GM21717 (cell line): ENCODE measurements at regions not wholly inside any gene's neighbourhood (a gene's known extent, or its start where the extent isn't known, plus 50 kb on each side); places are given as distances from the start of the nearest gene placed in this dataset.
"Not testable (repeated sequence)": the region's sequence is repeated elsewhere in the genome, so short reads cannot be mapped to it uniquely, and the experiment has no call there.

Source experiments
- ATAC-seq: cut with Tn5 transposase; IDR thresholded peaks from one replicate; pipeline ENCODE4 v1.9.1; 2021; ENCODE audit warnings: mild to moderate bottlenecking, moderate library complexity; ENCODE audit not compliant: unreplicated experiment

DNA sequence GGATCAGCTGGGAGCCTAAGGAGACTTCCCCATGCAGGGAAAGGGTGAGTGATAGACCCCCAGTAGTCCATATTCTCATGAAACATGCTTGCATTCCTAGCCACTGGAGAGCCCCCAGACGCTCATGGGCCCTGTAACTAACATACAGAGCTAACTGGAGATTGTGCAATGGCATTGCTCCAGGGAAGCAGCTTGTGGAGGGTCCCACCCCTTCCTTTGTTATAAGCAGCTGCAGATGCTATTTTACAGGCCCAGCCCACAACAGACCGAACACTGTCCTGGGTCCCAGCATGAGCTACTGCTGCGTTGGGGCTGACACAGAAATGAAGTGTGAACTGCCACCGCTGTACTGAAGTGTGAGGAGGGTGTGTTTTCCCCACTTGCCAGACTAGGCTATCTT lies 1465.7 kb upstream of the DIAPH2 start:
- no peak for ATAC-seq

DNA sequence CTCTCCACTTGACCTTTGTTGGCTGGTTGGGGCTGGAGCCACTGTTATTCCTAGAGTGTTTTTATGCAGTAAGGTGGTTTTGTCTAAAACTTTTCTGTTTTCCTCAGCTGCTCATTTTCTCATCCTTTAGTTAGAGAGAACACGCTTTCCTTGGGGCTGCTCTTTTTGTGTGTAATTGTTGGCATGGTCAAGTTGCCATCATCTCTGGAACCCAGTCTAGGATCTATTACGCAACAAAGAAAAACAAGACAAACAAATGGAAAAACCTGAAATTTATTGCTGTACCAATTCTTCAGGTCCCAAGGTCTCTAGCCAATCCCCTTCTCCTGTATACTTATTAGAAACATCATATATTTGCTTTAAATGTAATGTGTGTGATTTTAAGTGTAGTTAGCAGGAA lies 1436.3 kb upstream of the DIAPH2 start:
- no peak for ATAC-seq

GRCh38 chrX:95290455-95290854 lies 1394.2 kb upstream of the DIAPH2 start:
- peak; percentile 74 for ATAC-seq

DNA sequence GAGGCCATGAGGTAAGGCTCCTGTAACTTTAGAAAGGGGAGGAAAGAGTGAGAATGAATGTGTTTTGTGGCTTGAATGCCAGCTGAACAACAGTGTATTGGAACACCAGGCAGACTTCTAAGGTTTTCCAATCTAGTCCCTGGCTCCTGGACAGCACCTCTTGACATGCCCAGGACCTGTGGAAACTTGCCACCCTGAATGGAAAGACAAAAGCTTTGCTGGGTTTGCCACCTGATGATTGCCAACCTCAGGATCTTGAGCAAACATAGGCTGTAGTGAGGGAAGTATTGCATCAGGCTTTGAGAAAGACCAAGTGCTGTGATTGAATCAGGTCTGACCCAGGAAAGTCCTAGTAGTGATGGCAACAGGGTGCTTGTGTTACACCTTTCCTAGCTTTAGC lies 1393.1 kb upstream of the DIAPH2 start:
- ATAC-seq = no peak

DNA sequence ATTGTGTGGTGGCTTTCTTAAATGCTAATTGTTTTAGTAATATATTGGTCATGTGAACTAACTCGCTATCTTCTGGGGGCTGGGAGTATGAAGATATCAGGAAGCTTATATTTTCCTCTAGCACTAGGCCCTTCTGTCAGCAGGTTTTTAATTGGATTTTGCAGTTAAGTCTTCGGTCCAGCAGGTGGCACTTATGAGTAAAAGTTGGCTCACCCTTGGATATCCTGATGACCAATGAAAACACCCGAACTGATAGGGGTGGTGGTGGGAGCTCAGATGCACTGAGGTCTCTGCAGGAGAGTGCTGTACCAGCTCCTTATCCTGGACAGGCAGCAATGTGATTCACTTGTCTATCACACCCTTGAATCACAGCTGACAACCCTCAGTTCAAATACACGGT lies 1365.8 kb upstream of the DIAPH2 start:
- ATAC-seq = peak; percentile 93

GRCh38 chrX:95325185-95325584 lies 1359.5 kb upstream of the DIAPH2 start:
- ATAC-seq = no peak

DNA sequence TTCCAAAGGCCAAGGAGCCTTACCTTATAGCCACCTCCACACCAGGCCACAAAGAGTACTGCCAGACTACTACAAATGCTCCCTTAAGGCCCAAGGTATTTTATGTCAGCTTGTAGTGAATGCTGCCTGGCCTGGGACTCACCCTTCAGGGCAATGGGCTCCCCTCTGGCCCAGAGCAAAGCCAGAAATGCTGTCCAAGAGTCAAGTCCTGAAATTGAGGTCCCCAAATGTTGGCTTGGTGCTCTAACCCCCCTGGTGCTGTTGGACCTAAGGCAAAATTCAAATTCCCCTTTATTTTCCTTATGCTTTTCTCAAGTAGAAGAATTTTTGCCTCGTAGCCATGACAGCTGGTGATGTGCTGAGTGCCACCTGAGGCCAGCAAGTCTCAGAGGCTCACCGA lies 1354.3 kb upstream of the DIAPH2 start:
- ATAC-seq = no peak

DNA sequence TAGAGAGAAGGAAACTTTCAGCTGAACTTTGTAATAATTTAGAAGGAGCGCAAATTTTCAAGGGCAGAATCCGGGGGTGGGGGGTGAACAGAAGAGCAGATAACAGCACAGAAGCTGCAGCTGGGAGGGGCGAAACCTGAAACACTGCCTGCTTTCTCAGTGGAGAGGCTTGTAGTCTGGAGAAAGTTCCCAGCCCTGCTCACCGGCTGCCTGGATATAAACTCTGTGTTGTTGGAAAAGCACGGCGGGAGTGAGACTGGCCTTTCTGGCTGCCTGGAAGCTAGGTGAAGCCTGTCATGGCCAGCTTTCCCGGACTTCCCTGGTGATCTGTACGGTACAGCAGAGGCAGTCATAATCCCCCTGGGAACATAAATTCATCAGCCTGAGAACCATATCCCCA lies 1352.1 kb upstream of the DIAPH2 start:
- no peak for ATAC-seq

DNA sequence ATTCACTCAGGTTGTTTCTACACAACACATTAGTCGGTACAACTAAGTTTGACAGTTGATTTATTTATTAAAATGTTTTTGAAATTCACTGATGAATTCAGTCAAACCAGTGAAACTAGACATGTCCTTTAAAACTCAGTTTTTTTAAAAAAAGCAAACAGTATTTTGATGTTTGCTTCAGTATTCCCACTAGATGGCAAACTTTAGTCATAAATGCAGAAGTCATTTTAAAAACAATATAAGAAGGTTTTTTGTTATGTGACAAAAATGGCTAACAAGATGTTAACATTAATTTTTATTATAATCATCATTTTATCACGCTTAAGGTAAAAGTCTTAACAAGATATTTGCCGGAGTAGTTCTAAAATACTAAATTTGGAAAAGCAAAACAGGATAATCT lies 1337.8 kb upstream of the DIAPH2 start:
- ATAC-seq = no peak

DNA sequence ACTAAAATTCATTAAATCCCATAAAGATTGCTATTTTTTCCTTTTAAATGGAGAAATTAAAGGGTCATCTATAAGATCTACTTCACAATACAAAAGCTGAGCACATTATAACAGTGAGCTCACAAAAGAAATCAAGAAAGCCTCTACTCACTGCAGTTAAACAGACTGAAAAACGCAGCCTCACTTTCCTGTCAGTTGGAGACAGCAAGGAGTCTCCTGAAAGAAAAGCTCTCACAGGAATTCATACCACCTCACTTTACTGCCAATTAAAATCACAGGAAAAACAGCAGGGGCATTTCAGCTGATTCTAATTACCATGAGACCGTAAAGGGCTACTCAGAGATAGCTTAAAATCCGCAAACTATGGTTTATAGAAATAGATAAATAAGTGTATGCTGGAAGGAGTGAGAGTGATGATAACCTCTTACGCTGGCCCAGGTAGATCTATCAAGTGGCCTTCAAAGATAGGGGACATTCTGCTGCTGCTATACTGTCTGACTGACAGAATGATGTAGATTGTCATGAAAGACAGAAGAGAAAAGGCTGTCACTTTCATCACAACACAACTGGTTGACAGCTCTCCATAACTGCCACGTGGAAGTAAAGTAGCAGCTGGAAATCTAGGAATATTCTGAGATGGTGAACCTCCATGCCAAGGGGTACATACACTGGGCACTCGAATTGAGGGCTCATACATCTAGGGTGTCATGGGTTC lies 1333.7 kb upstream of the DIAPH2 start:
- no peak for ATAC-seq

DNA sequence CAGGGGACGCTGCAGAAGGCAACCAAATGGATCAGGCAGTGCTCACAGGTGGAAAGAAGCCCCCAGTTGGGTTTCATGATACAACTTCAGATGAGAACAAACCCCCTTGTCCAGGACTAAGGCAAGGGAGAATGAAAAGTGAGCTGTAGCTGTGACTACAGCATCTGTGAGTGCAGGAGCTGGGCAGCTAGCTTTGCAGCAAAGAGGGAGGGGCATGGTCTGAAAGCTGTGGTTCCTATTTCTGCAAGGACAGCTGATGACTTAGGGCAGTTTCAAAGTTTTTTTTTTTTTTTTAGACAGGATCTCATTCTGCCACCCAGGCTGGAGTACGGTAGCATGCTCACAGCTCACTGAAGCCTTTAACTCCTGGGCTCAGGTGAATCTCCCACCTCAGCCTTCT lies 1317.4 kb upstream of the DIAPH2 start:
- no peak for ATAC-seq

GRCh38 chrX:95382799-95383198 lies 1301.8 kb upstream of the DIAPH2 start:
- no peak for ATAC-seq

GRCh38 chrX:95383778-95384177 lies 1300.9 kb upstream of the DIAPH2 start:
- no peak for ATAC-seq

GRCh38 chrX:95427389-95427788 lies 1257.3 kb upstream of the DIAPH2 start:
- ATAC-seq = no peak

GRCh38 chrX:95435198-95435597 lies 1249.4 kb upstream of the DIAPH2 start:
- ATAC-seq = no peak

- no peak for ATAC-seq
Observed at GRCh38 chrX:95441836-95442235, 1242.8 kb upstream of the DIAPH2 start.

- ATAC-seq = no peak
Observed at GRCh38 chrX:95484781-95485180, 1199.9 kb upstream of the DIAPH2 start.

- ATAC-seq = no peak
Observed at GRCh38 chrX:95505721-95506120, 1178.9 kb upstream of the DIAPH2 start.

- ATAC-seq = no peak
Observed at GRCh38 chrX:95509474-95509873, 1175.2 kb upstream of the DIAPH2 start.

GRCh38 chrX:95524018-95524417 lies 1160.6 kb upstream of the DIAPH2 start:
- not testable (repeated sequence) for ATAC-seq

- no peak for ATAC-seq
Observed at GRCh38 chrX:95536111-95536510, 1148.5 kb upstream of the DIAPH2 start.

DNA sequence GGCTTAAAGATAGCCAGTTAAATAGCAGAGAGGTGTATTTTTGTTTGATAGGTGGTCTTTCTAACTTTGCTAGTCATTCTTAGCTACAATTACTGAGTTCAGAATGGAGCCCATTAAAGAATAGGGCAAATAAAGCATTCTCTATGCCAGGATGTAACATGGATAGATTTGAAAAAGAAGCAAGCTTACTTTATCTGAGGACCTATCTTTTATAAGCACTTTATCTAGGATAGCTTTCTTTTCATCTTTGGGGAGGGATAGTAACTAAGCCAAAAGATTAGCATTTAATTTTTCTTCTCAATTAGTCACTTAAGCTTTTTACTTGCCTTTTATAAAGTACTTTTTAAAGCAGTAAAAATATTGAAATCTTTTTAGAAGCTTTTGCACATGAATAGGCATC lies 1148.0 kb upstream of the DIAPH2 start:
- ATAC-seq = no peak

DNA sequence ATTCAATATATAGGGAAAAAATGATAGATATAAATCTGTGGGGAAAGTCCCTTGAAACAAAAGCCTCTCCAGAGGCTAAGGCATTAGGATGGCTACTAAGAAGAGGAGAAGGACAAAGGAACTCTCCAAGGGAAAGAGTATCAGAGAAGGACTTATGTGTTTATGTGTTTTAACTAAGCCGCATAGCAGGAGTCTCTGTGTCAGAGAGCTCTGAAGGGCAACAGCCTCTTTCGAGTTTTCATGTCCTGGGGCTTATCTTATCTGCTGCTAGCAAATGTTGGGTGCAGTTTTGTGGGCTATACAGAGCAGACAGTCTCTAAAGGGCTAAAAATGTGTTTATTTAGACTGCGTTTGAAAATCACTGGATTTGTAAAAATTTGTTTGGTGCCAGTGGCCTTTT lies 1145.6 kb upstream of the DIAPH2 start:
- no peak for ATAC-seq
